Thyroid gland (tissue), 4 donors: ENCODE measurements at regions not wholly inside any gene's neighbourhood (a gene's known extent, or its start where the extent isn't known, plus 50 kb on each side); places are given as distances from the start of the nearest gene placed in this dataset.

ENCODE experiments used
- POLR2A ChIP-seq, 2 donors: fragments of 450-650 bp; IDR thresholded peaks; one replicate each; pipeline ENCODE4 v1.6.1; 2017; ENCODE audit warnings: antibody characterized with exemption in 2 of 2, mild to moderate bottlenecking in 2 of 2, moderate library complexity in 1 of 2
- TF ChIP-seq, protein P1 (sequence below), 6 experiments: fragments of 200-600 bp in 3 of 6; fragments of 450-650 bp in 3 of 6; sonication (generic) in 3 of 6; IDR thresholded peaks; one replicate each; pipeline ENCODE4 v1.5.1; 2016 to 2019; ENCODE audit warnings: antibody characterized with exemption in 6 of 6, mild to moderate bottlenecking in 2 of 6, inconsistent platforms in 1 of 6, moderate library complexity in 1 of 6

DNA sequence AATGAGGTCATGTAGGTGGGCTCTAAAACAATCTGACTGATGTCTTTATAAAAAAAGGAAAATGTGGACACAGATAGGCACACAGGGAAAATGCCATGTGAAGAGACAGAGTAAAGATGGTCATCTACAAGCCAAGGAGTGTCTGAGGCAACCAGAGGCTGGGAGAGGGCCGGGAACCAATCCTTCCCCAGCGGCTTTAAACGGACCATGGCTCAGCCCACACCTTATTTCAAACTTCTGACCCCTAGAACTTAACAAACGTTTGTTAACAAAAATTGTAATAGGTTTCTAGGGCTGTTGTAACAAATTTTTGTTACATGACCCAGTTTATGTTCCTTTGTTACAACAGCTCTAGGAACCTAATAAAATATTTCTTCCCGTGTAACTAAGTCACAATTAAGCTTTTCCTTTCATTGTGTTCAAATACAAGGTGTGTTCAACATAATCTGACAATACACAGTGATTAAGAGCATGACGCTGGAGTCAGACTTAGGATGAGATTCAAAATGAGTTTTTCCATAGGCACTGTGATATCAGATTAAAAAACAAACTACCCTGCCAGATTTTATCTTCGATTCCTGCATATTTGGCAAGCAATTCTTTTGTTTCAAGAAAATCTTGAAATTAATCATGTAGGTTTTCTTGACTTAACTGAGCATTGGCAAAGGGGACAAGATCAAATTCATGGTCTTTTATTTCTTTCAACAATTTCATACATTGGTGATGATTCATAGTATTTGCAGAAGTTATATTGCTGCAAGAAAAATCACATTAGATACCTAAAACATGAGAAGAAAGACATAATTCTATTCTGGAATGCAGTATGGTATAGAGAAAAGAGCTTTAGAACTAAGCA, 169.5 kb upstream of the RIPOR2 start:
- TF ChIP-seq POLR2A (IDR thresholded peaks at IDR 0.05) = no peak
- TF ChIP-seq, protein P1, sequence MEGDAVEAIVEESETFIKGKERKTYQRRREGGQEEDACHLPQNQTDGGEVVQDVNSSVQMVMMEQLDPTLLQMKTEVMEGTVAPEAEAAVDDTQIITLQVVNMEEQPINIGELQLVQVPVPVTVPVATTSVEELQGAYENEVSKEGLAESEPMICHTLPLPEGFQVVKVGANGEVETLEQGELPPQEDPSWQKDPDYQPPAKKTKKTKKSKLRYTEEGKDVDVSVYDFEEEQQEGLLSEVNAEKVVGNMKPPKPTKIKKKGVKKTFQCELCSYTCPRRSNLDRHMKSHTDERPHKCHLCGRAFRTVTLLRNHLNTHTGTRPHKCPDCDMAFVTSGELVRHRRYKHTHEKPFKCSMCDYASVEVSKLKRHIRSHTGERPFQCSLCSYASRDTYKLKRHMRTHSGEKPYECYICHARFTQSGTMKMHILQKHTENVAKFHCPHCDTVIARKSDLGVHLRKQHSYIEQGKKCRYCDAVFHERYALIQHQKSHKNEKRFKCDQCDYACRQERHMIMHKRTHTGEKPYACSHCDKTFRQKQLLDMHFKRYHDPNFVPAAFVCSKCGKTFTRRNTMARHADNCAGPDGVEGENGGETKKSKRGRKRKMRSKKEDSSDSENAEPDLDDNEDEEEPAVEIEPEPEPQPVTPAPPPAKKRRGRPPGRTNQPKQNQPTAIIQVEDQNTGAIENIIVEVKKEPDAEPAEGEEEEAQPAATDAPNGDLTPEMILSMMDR (IDR thresholded peaks at IDR 0.05) = no peak
